ENCODE measurements at regions not wholly inside any gene's neighbourhood (a gene's known extent, or its start where the extent isn't known, plus 50 kb on each side); places are given as distances from the start of the nearest gene placed in this dataset.

- Histone ChIP-seq H3K4me3 (ENCODE audit: low read depth, low read length) (no peak overlapping the region), H3K36me3 (replicated peaks) (no peaks in the 10 kb centered on the region), H3K27me3 (replicated peaks) (no peaks in the 10 kb centered on the region), H3K27ac (no peak overlapping the region)
- TF ChIP-seq CTCF (IDR thresholded peaks at IDR 0.05; ENCODE audit: low read depth, low read length, missing control alignments), result no peak
- in situ Hi-C loops (cut with HindIII; ENCODE audit: low pct_ligation_motif_present, low sequenced_read_pairs), result no loop called here
- DNase-seq, result no peak
These were observed 178.2 kb upstream of the ZEB2 start for GRCh38 chr2:144698156-144698555.

DNA sequence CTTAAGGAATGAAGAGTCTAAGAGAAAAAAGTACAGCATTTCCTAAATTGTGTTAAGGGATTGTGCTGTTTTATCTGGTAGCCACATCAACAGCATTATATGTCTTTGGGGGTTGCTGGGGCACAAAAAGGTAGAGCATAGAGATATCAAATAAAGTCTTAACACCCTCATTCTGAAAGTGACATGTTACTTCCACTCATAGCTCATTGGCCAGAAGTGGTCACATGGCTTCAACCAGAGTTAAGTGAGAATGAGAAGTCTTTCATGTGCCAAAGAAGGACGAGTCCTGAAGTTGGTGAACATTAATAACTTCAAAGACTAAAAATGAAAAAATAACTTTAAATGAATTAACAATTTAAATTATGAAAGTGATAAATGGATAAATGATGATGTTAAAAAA lies 175.7 kb upstream of the ZEB2 start:
- TF ChIP-seq CTCF (IDR thresholded peaks at IDR 0.05; ENCODE audit: low read depth, low read length, missing control alignments), result no peak
- Histone ChIP-seq H3K4me3 (ENCODE audit: low read depth, low read length) (no peak overlapping the region), H3K27me3 (replicated peaks) (no peaks in the 10 kb centered on the region), H3K27ac (no peak overlapping the region), H3K36me3 (replicated peaks) (no peaks in the 10 kb centered on the region)
- no peak for DNase-seq
- in situ Hi-C loops (cut with HindIII; ENCODE audit: low pct_ligation_motif_present, low sequenced_read_pairs), result no loop called here

DNA sequence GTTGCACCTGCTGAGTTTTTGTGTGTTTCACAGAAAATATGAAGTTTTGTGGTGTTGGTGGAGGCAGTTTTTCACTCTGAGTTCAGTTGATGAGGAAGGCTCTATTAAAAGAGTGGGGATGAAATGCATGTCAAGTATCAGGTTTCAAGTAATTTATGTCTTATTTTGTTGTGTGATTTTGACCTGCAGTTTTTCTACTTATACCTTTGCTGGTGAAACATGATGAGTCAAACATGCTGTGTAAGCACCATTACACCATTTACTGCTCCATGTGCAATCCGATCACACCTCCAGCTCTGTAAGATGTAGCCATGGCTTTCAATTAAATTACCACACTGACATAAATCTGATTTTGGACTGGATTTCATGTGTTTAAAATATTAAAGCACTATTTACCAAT lies 174.5 kb upstream of the ZEB2 start:
- in situ Hi-C loops (cut with HindIII; ENCODE audit: low pct_ligation_motif_present, low sequenced_read_pairs), result no loop called here

GRCh38 chr2:144693179-144693578 lies 173.3 kb upstream of the ZEB2 start:
- H3K27me3 ChIP-seq (replicated peaks), result no peaks in the 10 kb centered on the region
- no peaks in the 10 kb centered on the region for H3K36me3 ChIP-seq (replicated peaks)
- TF ChIP-seq CTCF (IDR thresholded peaks at IDR 0.05; ENCODE audit: low read depth, low read length, missing control alignments), result no peak
- no peak overlapping the region for H3K4me3 ChIP-seq (ENCODE audit: low read depth, low read length)
- H3K27ac ChIP-seq, result no peak overlapping the region
- DNase-seq, result no peak
- in situ Hi-C loops (cut with HindIII; ENCODE audit: low pct_ligation_motif_present, low sequenced_read_pairs), result no loop called here

More for the DNA sequence above, 174.5 kb upstream of the ZEB2 start:
- Histone ChIP-seq H3K36me3 (replicated peaks) (no peaks in the 10 kb centered on the region), H3K27me3 (replicated peaks) (no peaks in the 10 kb centered on the region), H3K27ac (no peak overlapping the region), H3K4me3 (ENCODE audit: low read depth, low read length) (no peak overlapping the region)
- DNase-seq, result no peak
- TF ChIP-seq CTCF (IDR thresholded peaks at IDR 0.05; ENCODE audit: low read depth, low read length, missing control alignments), result no peak

GRCh38 chr2:144692661-144693060 lies 172.7 kb upstream of the ZEB2 start:
- in situ Hi-C loops (cut with HindIII; ENCODE audit: low pct_ligation_motif_present, low sequenced_read_pairs), result no loop called here
- DNase-seq, result no peak
- no peak overlapping the region for H3K27ac ChIP-seq
- H3K27me3 ChIP-seq (replicated peaks), result no peaks in the 10 kb centered on the region
- no peaks in the 10 kb centered on the region for H3K36me3 ChIP-seq (replicated peaks)
- no peak for TF ChIP-seq CTCF (IDR thresholded peaks at IDR 0.05; ENCODE audit: low read depth, low read length, missing control alignments)
- no peak overlapping the region for H3K4me3 ChIP-seq (ENCODE audit: low read depth, low read length)

DNA sequence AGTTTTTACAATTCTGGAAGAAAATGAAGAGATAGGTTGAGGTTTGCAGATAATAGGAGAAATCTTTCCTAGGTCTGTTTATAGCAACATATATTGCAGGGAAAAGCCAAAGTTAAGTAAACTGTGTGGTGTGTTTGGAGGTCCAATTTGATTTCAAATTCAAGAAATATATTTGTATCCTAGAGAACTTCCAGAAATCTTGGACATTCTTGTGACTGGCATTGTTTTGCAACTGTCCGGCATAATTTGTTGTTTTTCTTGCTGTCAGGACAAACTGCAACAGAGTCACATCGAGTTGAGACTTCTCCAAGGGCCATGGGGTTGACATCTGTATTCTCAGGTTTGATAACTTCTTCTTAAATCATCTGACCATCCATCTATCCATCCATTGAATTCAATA lies 170.9 kb upstream of the ZEB2 start:
- no peak overlapping the region for H3K27ac ChIP-seq
- in situ Hi-C loops (cut with HindIII; ENCODE audit: low pct_ligation_motif_present, low sequenced_read_pairs), result no loop called here
- no peaks in the 10 kb centered on the region for H3K36me3 ChIP-seq (replicated peaks)
- no peak for DNase-seq
- H3K4me3 ChIP-seq (ENCODE audit: low read depth, low read length), result no peak overlapping the region
- no peaks in the 10 kb centered on the region for H3K27me3 ChIP-seq (replicated peaks)
- TF ChIP-seq CTCF (IDR thresholded peaks at IDR 0.05; ENCODE audit: low read depth, low read length, missing control alignments), result no peak
